Stomach (tissue), 4 donors: ENCODE measurements at regions not wholly inside any gene's neighbourhood (a gene's known extent, or its start where the extent isn't known, plus 50 kb on each side); places are given as distances from the start of the nearest gene placed in this dataset.

ENCODE experiments used
- EP300 ChIP-seq: sonication (generic); formaldehyde crosslinking; IDR thresholded peaks from one replicate; pipeline ENCODE4 v1.6.1; 2017; ENCODE audit warnings: antibody characterized with exemption
- POLR2A ChIP-seq, 4 donors: fragments of 450-650 bp; IDR thresholded peaks; one replicate each; pipeline ENCODE4 v1.6.1; 2016; ENCODE audit warnings: antibody characterized with exemption in 4 of 4, control low read depth in 2 of 4, mild to moderate bottlenecking in 1 of 4, moderate library complexity in 1 of 4
- TF ChIP-seq, protein P1 (sequence below), 7 experiments: fragments of 450-650 bp in 4 of 7; fragments of 200-600 bp in 3 of 7; sonication (generic) in 3 of 7; IDR thresholded peaks; one replicate each; pipeline ENCODE4 v1.5.1; 2016 to 2019; ENCODE audit warnings: antibody characterized with exemption in 7 of 7, control low read depth in 2 of 7, mild to moderate bottlenecking in 1 of 7

DNA sequence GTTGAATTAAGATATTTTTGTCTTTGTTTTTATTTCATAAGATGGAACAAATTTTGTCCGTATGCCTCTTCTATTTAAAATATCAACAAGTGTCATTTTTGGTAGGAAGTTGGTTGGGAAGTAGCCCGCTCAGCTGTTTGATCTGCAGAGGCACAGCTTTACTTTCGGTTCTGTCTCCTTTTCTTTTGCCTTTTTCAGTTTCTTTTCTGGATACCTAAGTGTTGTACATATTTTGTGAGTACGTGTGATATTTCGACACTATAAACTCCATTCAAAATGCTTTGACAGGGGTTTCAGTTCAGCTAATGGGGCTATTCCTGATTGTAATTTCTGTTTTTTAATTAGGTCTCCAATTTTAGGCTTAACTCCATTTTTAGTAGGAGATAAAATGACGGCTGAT is 1785.0 kb upstream of the LRRTM1 start:
- TF ChIP-seq POLR2A (IDR thresholded peaks at IDR 0.05) (no peak), EP300 (no peak)
- TF ChIP-seq, protein P1, sequence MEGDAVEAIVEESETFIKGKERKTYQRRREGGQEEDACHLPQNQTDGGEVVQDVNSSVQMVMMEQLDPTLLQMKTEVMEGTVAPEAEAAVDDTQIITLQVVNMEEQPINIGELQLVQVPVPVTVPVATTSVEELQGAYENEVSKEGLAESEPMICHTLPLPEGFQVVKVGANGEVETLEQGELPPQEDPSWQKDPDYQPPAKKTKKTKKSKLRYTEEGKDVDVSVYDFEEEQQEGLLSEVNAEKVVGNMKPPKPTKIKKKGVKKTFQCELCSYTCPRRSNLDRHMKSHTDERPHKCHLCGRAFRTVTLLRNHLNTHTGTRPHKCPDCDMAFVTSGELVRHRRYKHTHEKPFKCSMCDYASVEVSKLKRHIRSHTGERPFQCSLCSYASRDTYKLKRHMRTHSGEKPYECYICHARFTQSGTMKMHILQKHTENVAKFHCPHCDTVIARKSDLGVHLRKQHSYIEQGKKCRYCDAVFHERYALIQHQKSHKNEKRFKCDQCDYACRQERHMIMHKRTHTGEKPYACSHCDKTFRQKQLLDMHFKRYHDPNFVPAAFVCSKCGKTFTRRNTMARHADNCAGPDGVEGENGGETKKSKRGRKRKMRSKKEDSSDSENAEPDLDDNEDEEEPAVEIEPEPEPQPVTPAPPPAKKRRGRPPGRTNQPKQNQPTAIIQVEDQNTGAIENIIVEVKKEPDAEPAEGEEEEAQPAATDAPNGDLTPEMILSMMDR (IDR thresholded peaks at IDR 0.05), result no peak
